GM12878 (cell line): ENCODE measurements at regions not wholly inside any gene's neighbourhood (a gene's known extent, or its start where the extent isn't known, plus 50 kb on each side); places are given as distances from the start of the nearest gene placed in this dataset.

Experiments
- ATAC-seq: fragments of 200-7000 bp; cut with Tn5 transposase; 3 replicates; pipeline ENCODE4 v1.9.1; 2020; ENCODE audit warnings: mild to moderate bottlenecking, moderate library complexity
- BruUV-seq: library from RNA; stranded (reverse); fragments of 400-500 nt; replicated peaks from 2 replicates; lab custom pipeline; 2021; lab: Mats Ljungman, UMichigan
- CTCF ChIA-PET: fragments of 300-600 bp; sonication (Branson Sonifier 250); formaldehyde crosslinking; extraction: SDS; loops from one replicate; lab custom pipeline; 2021; ENCODE audit warnings: inconsistent platforms; lab: Yijun Ruan, JAX
- POLR2A ChIA-PET: fragments of 350-600 bp; formaldehyde crosslinking; extraction: SDS; loops from one replicate; lab custom pipeline; 2021; ENCODE audit warnings: inconsistent platforms; lab: Charles Lee
- RAD21 ChIA-PET: fragments of 300-600 bp; sonication (Branson Sonifier 250); formaldehyde crosslinking; loops from one replicate; lab custom pipeline; 2023; ENCODE audit warnings: antibody characterized with exemption; ENCODE audit not compliant: unreplicated experiment; lab: Charles Lee
- SMC1A ChIA-PET: fragments of 300-600 bp; sonication (Branson Sonifier 250); formaldehyde crosslinking; loops from one replicate; lab custom pipeline; 2023; ENCODE audit not compliant: unreplicated experiment, uncharacterized antibody; lab: Charles Lee
- DNase-seq: peaks from one replicate; pipeline ENCODE4 v3.0.0-alpha.2; 2011; ENCODE audit warnings: low read depth, low spot score
- FAIRE-seq: peaks from 3 replicates; lab custom pipeline; 2011; peaks lifted over from hg19 to GRCh38; lab: Jason Lieb, UNC
- H2AFZ ChIP-seq: 2 replicates; pipeline ENCODE4 v1.6.0; 2011; ENCODE audit warnings: low read depth, low read length, control low read depth; ENCODE audit not compliant: control insufficient read depth
- H3K27ac ChIP-seq: 2 replicates; pipeline ENCODE4 v1.5.1; 2011; ENCODE audit warnings: control low read depth; ENCODE audit not compliant: control insufficient read depth, insufficient read depth
- H3K27me3 ChIP-seq, 2 experiments: replicated peaks in 1 of 2; 2 replicates each; pipeline versions ENCODE4 v1.6.0 to v1.6.1; 2011; ENCODE audit warnings: low read length in 1 of 2; ENCODE audit not compliant: control insufficient read depth in 2 of 2, insufficient read depth in 2 of 2
- H3K36me3 ChIP-seq, 2 experiments: 2 replicates each; pipeline ENCODE4 v1.5.1; 2011; ENCODE audit warnings: low read length in 1 of 2; ENCODE audit not compliant: control insufficient read depth in 2 of 2, insufficient read depth in 2 of 2
- H3K4me1 ChIP-seq: 2 replicates; pipeline ENCODE4 v1.6.1; 2011; ENCODE audit warnings: mild to moderate bottlenecking, low read length, moderate library complexity, mixed read lengths; ENCODE audit not compliant: control insufficient read depth, insufficient read depth
- H3K4me2 ChIP-seq: 2 replicates; pipeline ENCODE4 v1.6.0; 2011; ENCODE audit warnings: control low read depth; ENCODE audit not compliant: control insufficient read depth, insufficient read depth
- H3K4me3 ChIP-seq: fragments of 200-600 bp; sonication (generic); 2 replicates; pipeline ENCODE4 v1.5.1; 2016
- H3K79me2 ChIP-seq: 2 replicates; pipeline ENCODE4 v1.6.0; 2011; ENCODE audit warnings: low read length; ENCODE audit not compliant: control insufficient read depth, insufficient read depth
- H3K9ac ChIP-seq: 2 replicates; pipeline ENCODE4 v1.8.0; 2011; ENCODE audit warnings: low read length, control low read depth, mixed read lengths; ENCODE audit not compliant: control insufficient read depth, insufficient read depth
- H3K9me3 ChIP-seq: replicated peaks from 3 replicates; pipeline ENCODE4 v1.5.1; 2011; ENCODE audit warnings: mild to moderate bottlenecking, low read length; ENCODE audit not compliant: control insufficient read depth, insufficient read depth
- H4K20me1 ChIP-seq: 2 replicates; pipeline ENCODE4 v1.6.0; 2011; ENCODE audit not compliant: control insufficient read depth, insufficient read depth
- BMI1 ChIP-seq: fragments of 450-650 bp; IDR thresholded peaks from 2 replicates; pipeline ENCODE4 v1.6.1; 2016; ENCODE audit warnings: mild to moderate bottlenecking, moderate library complexity, borderline replicate concordance
- EP300 ChIP-seq, 2 experiments: fragments of 150-350 bp in 1 of 2; IDR thresholded peaks; 2 replicates each; pipeline ENCODE4 v1.6.1; 2011 to 2012; ENCODE audit warnings: low read depth in 2 of 2, low read length in 2 of 2, borderline replicate concordance in 1 of 2, improper control_type of control experiment in 1 of 2, inconsistent platforms in 1 of 2; ENCODE audit not compliant: control insufficient read depth in 1 of 2
- EZH2 ChIP-seq: IDR thresholded peaks from 2 replicates; pipeline ENCODE4 v1.6.1; 2012; ENCODE audit warnings: low read depth, mild to moderate bottlenecking, control low read depth, inconsistent platforms, low read length, borderline replicate concordance; ENCODE audit not compliant: control insufficient read depth
- FOXK2 ChIP-seq: fragments of 450-650 bp; IDR thresholded peaks from 2 replicates; pipeline ENCODE4 v1.6.1; 2017; ENCODE audit warnings: mild to moderate bottlenecking, moderate library complexity
- KAT2A ChIP-seq: conservative IDR thresholded peaks from 2 replicates; pipeline ENCODE4 v1.6.1; 2011; ENCODE audit warnings: low read depth, low read length; ENCODE audit not compliant: control insufficient read depth
- LARP7 ChIP-seq: fragments of 450-650 bp; IDR thresholded peaks from 2 replicates; pipeline ENCODE4 v1.6.1; 2017; ENCODE audit warnings: mild to moderate bottlenecking
- RFX5 ChIP-seq: IDR thresholded peaks from 2 replicates; pipeline ENCODE4 v1.6.1; 2011; ENCODE audit warnings: low read depth, low read length, improper control_type of control experiment
- SMC3 ChIP-seq: IDR thresholded peaks from 2 replicates; pipeline ENCODE4 v1.6.1; 2011; ENCODE audit warnings: low read length, improper control_type of control experiment, borderline replicate concordance
- ZNF384 ChIP-seq: IDR thresholded peaks from 2 replicates; pipeline ENCODE4 v1.6.1; 2012; ENCODE audit warnings: low read depth, mild to moderate bottlenecking, low read length, improper control_type of control experiment, borderline replicate concordance
- WGBS: methylation state at CpG from one replicate; pipeline ENCODE4 v1.1.6; 2016; ENCODE audit warnings: low lambda C conversion rate; ENCODE audit not compliant: insufficient replicate concordance, insufficient coverage; ENCODE audit errors: missing lambda C conversion rate; 5-methylcytosine and 5-hydroxymethylcytosine counted together
- in situ Hi-C: fragments of 300-500 bp; cut with MboI; formaldehyde crosslinking; loops from 9 replicates; pipeline ENCODE4 v1.14.3; 2018; ENCODE audit warnings: mixed read lengths
- intact Hi-C: fragments of 100-400 bp; cut with micrococcal nuclease; formaldehyde crosslinking; loops from one replicate; pipeline ENCODE4 v1.14.2; 2022; ENCODE audit not compliant: unreplicated experiment
- TF ChIP-seq, protein P1 (sequence below): fragments of 450-650 bp; IDR thresholded peaks from 2 replicates; pipeline ENCODE4 v1.6.1; 2017; ENCODE audit warnings: mild to moderate bottlenecking, moderate library complexity

GRCh38 chr9:90969021-90969675 is 167.5 kb downstream of the SYK start:
- Histone ChIP-seq H3K9ac (no peak overlapping the region), H4K20me1 (no peaks in the 10 kb centered on the region), H3K4me3 (no peak overlapping the region), H3K36me3 (no peaks in the 10 kb centered on the region), H3K79me2 (no peaks in the 10 kb centered on the region), H3K27ac (no peak overlapping the region), H3K9me3 (no peaks in the 10 kb centered on the region), H3K27me3 (peaks cover 0 to 3% of the 10 kb centered on the region in 2 experiments; a peak in 1 of 4 replicates), H3K4me1 (peaks cover 13% of the 10 kb centered on the region), H2AFZ (no peak overlapping the region), H3K4me2 (no peak overlapping the region)
- ChIA-PET RAD21 (no interaction called here), CTCF (interaction anchor here (0.9 kb wide), 1 partner anchor 54 kb away, joined by 3 read pairs; no protein-coding TSS in a partner anchor), SMC1A (no interaction called here), POLR2A (no interaction called here)
- FAIRE-seq (no peak), DNase-seq (no peak), ATAC-seq (no peak)
- intact Hi-C loops = no loop called here
- TF ChIP-seq EP300 (IDR thresholded peaks at IDR 0.05; ENCODE audit: borderline replicate concordance in 1 of 2, control insufficient read depth in 1 of 2, low read depth in 2 of 2, low read length in 2 of 2) (no peak), KAT2A (no peak), RFX5 (no peak), EZH2 (no peak), BMI1 (no peak), SMC3 (no peak), ZNF384 (no peak), FOXK2 (no peak), LARP7 (no peak)
- TF ChIP-seq, protein P1, sequence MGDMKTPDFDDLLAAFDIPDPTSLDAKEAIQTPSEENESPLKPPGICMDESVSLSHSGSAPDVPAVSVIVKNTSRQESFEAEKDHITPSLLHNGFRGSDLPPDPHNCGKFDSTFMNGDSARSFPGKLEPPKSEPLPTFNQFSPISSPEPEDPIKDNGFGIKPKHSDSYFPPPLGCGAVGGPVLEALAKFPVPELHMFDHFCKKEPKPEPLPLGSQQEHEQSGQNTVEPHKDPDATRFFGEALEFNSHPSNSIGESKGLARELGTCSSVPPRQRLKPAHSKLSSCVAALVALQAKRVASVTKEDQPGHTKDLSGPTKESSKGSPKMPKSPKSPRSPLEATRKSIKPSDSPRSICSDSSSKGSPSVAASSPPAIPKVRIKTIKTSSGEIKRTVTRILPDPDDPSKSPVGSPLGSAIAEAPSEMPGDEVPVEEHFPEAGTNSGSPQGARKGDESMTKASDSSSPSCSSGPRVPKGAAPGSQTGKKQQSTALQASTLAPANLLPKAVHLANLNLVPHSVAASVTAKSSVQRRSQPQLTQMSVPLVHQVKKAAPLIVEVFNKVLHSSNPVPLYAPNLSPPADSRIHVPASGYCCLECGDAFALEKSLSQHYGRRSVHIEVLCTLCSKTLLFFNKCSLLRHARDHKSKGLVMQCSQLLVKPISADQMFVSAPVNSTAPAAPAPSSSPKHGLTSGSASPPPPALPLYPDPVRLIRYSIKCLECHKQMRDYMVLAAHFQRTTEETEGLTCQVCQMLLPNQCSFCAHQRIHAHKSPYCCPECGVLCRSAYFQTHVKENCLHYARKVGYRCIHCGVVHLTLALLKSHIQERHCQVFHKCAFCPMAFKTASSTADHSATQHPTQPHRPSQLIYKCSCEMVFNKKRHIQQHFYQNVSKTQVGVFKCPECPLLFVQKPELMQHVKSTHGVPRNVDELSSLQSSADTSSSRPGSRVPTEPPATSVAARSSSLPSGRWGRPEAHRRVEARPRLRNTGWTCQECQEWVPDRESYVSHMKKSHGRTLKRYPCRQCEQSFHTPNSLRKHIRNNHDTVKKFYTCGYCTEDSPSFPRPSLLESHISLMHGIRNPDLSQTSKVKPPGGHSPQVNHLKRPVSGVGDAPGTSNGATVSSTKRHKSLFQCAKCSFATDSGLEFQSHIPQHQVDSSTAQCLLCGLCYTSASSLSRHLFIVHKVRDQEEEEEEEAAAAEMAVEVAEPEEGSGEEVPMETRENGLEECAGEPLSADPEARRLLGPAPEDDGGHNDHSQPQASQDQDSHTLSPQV = no peak
- no TSS peak for BruUV-seq
- WGBS = 51% methylated on average over 10 of the region's 10 CpGs
- in situ Hi-C loops = no loop called here
